ENCODE measurements at regions not wholly inside any gene's neighbourhood (a gene's known extent, or its start where the extent isn't known, plus 50 kb on each side); places are given as distances from the start of the nearest gene placed in this dataset.

DNA sequence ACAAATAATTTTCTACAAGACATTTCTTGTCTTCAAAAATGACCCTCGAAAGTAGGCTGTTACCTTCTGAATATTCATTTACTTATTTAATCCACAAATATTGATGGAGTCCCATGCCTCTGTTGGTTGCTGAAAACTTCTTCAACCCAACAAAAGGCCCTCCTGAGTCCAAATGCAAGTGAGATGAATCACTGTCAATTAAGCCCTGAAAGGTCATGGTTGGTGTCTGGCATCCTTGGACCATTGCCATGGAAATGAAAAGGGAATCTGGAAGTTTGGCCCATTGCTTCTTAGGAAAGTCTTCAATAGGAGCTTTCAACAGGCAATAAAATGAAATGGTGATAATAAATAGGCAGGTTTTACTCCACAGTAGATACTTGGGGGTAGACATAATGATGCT, 364.7 kb upstream of the DYNLRB2 start:
- no peak for TF ChIP-seq POLR2A (IDR thresholded peaks at IDR 0.05; ENCODE audit: low read depth)
- no peak for TF ChIP-seq EP300 (IDR thresholded peaks at IDR 0.05)
- TF ChIP-seq, protein P1, sequence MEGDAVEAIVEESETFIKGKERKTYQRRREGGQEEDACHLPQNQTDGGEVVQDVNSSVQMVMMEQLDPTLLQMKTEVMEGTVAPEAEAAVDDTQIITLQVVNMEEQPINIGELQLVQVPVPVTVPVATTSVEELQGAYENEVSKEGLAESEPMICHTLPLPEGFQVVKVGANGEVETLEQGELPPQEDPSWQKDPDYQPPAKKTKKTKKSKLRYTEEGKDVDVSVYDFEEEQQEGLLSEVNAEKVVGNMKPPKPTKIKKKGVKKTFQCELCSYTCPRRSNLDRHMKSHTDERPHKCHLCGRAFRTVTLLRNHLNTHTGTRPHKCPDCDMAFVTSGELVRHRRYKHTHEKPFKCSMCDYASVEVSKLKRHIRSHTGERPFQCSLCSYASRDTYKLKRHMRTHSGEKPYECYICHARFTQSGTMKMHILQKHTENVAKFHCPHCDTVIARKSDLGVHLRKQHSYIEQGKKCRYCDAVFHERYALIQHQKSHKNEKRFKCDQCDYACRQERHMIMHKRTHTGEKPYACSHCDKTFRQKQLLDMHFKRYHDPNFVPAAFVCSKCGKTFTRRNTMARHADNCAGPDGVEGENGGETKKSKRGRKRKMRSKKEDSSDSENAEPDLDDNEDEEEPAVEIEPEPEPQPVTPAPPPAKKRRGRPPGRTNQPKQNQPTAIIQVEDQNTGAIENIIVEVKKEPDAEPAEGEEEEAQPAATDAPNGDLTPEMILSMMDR (IDR thresholded peaks at IDR 0.05): no peak
- TF ChIP-seq POLR2AphosphoS5 (IDR thresholded peaks at IDR 0.05): no peak
- H3K36me3 ChIP-seq: no peaks in the 10 kb centered on the region
- no peaks in the 10 kb centered on the region for H3K4me1 ChIP-seq
- H3K9me3 ChIP-seq: no peaks in the 10 kb centered on the region
- intact Hi-C loops (cut with DNase I): no loop called here
- no peak for DNase-seq (ENCODE audit: extremely low spot score)
- H3K27me3 ChIP-seq: no peaks in the 10 kb centered on the region
- WGBS: 71% methylated on average over 1 of the region's 1 CpG
- no peak overlapping the region for H3K27ac ChIP-seq (replicated peaks in 1 of 4)
- no peak overlapping the region for H3K4me3 ChIP-seq

DNA sequence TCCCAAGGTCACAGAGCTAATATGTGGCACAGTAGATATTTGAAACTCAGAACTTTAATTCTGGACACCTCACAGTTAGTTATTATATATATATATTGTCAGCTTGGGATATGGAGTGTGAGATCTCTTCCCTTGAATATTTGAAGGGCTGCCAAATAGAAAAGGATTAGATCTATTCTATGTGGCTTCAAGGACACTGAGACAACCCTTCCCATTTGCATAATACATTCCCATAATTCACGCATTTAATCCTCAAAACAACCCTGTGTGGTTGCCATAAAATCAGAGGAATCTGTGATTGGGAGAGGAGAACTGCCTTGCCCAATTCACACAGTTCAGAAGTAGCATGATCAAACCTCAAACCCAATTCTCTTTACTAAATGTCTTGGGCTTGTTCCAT, 365.8 kb upstream of the DYNLRB2 start:
- no peaks in the 10 kb centered on the region for H3K27me3 ChIP-seq
- H3K27ac ChIP-seq (replicated peaks in 1 of 4): no peak overlapping the region
- no peak for DNase-seq (ENCODE audit: extremely low spot score)
- H3K4me3 ChIP-seq: no peak overlapping the region
- H3K36me3 ChIP-seq: no peaks in the 10 kb centered on the region
- TF ChIP-seq, protein P1 (IDR thresholded peaks at IDR 0.05): no peak
- TF ChIP-seq POLR2A (IDR thresholded peaks at IDR 0.05; ENCODE audit: low read depth) (no peak), EP300 (IDR thresholded peaks at IDR 0.05) (no peak), POLR2AphosphoS5 (IDR thresholded peaks at IDR 0.05) (no peak)
- no peaks in the 10 kb centered on the region for H3K4me1 ChIP-seq
- intact Hi-C loops (cut with DNase I): no loop called here
- no peaks in the 10 kb centered on the region for H3K9me3 ChIP-seq
- WGBS: 86% methylated on average over 1 of the region's 1 CpG

DNA sequence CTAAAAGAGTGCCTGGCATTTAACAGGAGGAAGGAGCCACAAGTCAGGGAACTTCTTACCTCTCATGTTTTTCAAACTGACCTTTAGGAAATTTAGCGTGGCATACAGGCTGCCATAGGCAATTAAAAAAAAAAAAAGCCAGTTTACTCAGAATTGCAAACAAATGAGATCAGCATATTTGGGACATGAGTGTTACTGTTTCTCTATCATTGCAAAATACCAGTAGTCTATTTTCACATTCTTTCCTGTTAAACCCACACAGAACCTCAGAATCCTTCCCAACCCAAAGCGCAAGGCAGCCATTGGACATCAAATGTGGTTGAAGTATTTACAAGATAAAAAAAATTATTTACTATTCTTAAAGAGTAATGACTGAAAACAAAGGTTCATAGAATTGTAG, 366.4 kb upstream of the DYNLRB2 start:
- intact Hi-C loops (cut with DNase I): no loop called here
- no peaks in the 10 kb centered on the region for H3K36me3 ChIP-seq
- H3K27me3 ChIP-seq: no peaks in the 10 kb centered on the region
- DNase-seq (ENCODE audit: extremely low spot score): no peak
- no peak overlapping the region for H3K4me3 ChIP-seq
- 76% methylated on average over 2 of the region's 2 CpGs for WGBS
- no peaks in the 10 kb centered on the region for H3K9me3 ChIP-seq
- no peak overlapping the region for H3K27ac ChIP-seq (replicated peaks in 1 of 4)
- no peaks in the 10 kb centered on the region for H3K4me1 ChIP-seq
- TF ChIP-seq POLR2AphosphoS5 (IDR thresholded peaks at IDR 0.05) (no peak), POLR2A (IDR thresholded peaks at IDR 0.05; ENCODE audit: low read depth) (no peak), EP300 (IDR thresholded peaks at IDR 0.05) (no peak)
- TF ChIP-seq, protein P1 (IDR thresholded peaks at IDR 0.05): no peak

DNA sequence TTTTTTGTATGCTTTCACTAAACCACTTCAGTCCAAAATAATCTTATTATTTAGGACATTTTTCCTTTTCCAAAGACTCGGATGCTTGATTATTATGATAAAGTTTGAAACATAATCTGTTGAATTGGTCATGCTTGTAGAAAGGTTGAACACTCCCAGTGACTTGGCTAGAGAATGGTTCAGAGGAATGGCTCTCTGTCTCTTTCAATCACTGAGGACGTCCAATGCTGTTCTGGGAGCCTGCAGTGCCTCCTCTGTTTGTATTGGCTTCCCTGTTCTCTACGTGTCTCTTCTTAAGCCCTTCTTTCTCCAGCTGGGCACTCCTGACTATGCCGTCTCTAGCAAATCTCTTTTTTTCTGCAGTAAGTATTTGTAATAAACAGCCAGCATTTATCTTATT, 369.0 kb upstream of the DYNLRB2 start:
- Histone ChIP-seq H3K27ac (replicated peaks in 1 of 4) (no peak overlapping the region), H3K27me3 (peaks cover 0 to 2% (median 0%) of the 10 kb centered on the region in 4 donors), H3K4me1 (no peaks in the 10 kb centered on the region), H3K9me3 (no peaks in the 10 kb centered on the region), H3K4me3 (no peak overlapping the region), H3K36me3 (no peaks in the 10 kb centered on the region)
- TF ChIP-seq EP300 (IDR thresholded peaks at IDR 0.05) (no peak), POLR2AphosphoS5 (IDR thresholded peaks at IDR 0.05) (no peak), POLR2A (IDR thresholded peaks at IDR 0.05; ENCODE audit: low read depth) (no peak)
- TF ChIP-seq, protein P1 (IDR thresholded peaks at IDR 0.05): no peak
- intact Hi-C loops (cut with DNase I): no loop called here
- 57% methylated on average over 4 of the region's 4 CpGs for WGBS
- DNase-seq (ENCODE audit: extremely low spot score): no peak

DNA sequence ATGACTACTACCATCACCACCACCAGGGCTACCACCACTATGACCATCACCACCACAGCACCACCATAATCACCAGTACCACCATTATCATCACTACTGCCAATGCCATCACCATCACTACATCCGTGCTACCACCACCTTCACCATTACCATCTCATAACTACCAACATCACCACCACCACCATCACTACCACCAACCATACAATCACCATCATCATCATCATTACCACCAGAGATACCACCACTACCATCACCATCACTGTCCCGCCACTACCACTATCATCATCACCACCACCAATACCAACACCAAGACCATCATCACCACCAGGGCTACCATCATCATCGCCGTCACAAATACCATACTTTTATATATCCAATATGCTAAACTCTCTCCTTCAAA, 369.6 kb upstream of the DYNLRB2 start:
- no peaks in the 10 kb centered on the region for H3K4me1 ChIP-seq
- 80% methylated on average over 4 of the region's 4 CpGs for WGBS
- H3K36me3 ChIP-seq: no peaks in the 10 kb centered on the region
- H3K27ac ChIP-seq (replicated peaks in 1 of 4): no peak overlapping the region
- peaks cover 0 to 2% (median 0%) of the 10 kb centered on the region in 4 donors for H3K27me3 ChIP-seq
- TF ChIP-seq, protein P1 (IDR thresholded peaks at IDR 0.05): no peak
- no peak for TF ChIP-seq EP300 (IDR thresholded peaks at IDR 0.05)
- no peak for TF ChIP-seq POLR2AphosphoS5 (IDR thresholded peaks at IDR 0.05)
- no peak for TF ChIP-seq POLR2A (IDR thresholded peaks at IDR 0.05; ENCODE audit: low read depth)
- intact Hi-C loops (cut with DNase I): no loop called here
- H3K4me3 ChIP-seq: no peak overlapping the region
- DNase-seq (ENCODE audit: extremely low spot score): no peak
- peaks cover 0 to 2% (median 0%) of the 10 kb centered on the region in 4 donors for H3K9me3 ChIP-seq

All from esophagus muscularis mucosa (tissue), 4 donors.